ENCODE measurements at regions not wholly inside any gene's neighbourhood (a gene's known extent, or its start where the extent isn't known, plus 50 kb on each side); places are given as distances from the start of the nearest gene placed in this dataset.

DNA sequence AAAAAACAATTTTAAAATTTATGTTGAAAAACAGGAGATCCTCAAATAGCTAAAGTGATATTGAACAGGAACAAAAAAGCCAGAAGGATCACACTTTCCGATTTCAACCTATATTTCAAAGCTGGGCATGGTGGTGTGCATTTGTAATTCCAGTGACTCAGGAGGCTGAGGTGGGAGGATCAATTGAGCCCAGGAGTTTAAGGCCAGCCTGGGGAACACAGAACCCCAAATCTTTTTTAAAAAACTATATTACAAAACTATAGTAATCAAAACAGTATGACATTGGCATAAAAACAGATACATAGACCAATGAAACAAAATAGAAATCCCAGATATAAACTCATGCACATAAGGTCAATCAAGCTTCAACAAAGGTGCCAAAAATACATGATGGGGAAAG is 68.4 kb downstream of the MEX3B start (continued):
- TF ChIP-seq GTF2F1 (IDR thresholded peaks at IDR 0.05; ENCODE audit: low read depth, low read length) (no peak), RAD21 (CRISPR knock-in tag; conservative IDR thresholded peaks at IDR 0.05 in 1 of 2, IDR thresholded peaks at IDR 0.05 in 1 of 2) (no peak), CSDE1 (IDR thresholded peaks at IDR 0.05) (no peak), KDM1A (IDR thresholded peaks at IDR 0.05) (peak; percentile 44 to 74; a peak in 3 of 4 replicates), FOSL1 (tag; conservative IDR thresholded peaks at IDR 0.05) (no peak), CREB1 (IDR thresholded peaks at IDR 0.05) (no peak), CREB1 (CRISPR knock-in tag; IDR thresholded peaks at IDR 0.05) (no peak), ZNF316 (IDR thresholded peaks at IDR 0.05) (no peak), ZC3H8 (IDR thresholded peaks at IDR 0.05) (no peak), ZNF764 (CRISPR knock-in tag; IDR thresholded peaks at IDR 0.05; ENCODE audit: low read depth) (no peak), ZNF140 (CRISPR knock-in tag; IDR thresholded peaks at IDR 0.05) (no peak), BCOR (IDR thresholded peaks at IDR 0.05) (peak; percentile 81; the same call in 1 of the 2 replicates), TRIM28 (IDR thresholded peaks at IDR 0.05) (peak; percentile 92), SMARCA5 (IDR thresholded peaks at IDR 0.05) (peak; percentile 77; the same call in 1 of the 2 replicates), L3MBTL2 (IDR thresholded peaks at IDR 0.05) (no peak), PHF8 (IDR thresholded peaks at IDR 0.05; ENCODE audit: borderline replicate concordance, low read length) (no peak), KAT2B (IDR thresholded peaks at IDR 0.05; ENCODE audit: low read depth, low read length) (no peak), PCBP2 (IDR thresholded peaks at IDR 0.05; ENCODE audit: low read depth, low read length, poor library complexity, severe bottlenecking) (no peak), ADNP (tag; IDR thresholded peaks at IDR 0.05) (peak; percentile 83), CCAR2 (IDR thresholded peaks at IDR 0.05; ENCODE audit: low read depth, low read length) (no peak), BRD4 (IDR thresholded peaks at IDR 0.05) (no peak), JUN (IDR thresholded peaks at IDR 0.05; ENCODE audit: borderline replicate concordance, low read depth, low read length) (no peak), JUN (CRISPR knock-in tag; IDR thresholded peaks at IDR 0.05; ENCODE audit: borderline replicate concordance) (no peak), NFIX (CRISPR knock-in tag; IDR thresholded peaks at IDR 0.05; ENCODE audit: low read depth) (no peak)
- TF ChIP-seq, protein P1, sequence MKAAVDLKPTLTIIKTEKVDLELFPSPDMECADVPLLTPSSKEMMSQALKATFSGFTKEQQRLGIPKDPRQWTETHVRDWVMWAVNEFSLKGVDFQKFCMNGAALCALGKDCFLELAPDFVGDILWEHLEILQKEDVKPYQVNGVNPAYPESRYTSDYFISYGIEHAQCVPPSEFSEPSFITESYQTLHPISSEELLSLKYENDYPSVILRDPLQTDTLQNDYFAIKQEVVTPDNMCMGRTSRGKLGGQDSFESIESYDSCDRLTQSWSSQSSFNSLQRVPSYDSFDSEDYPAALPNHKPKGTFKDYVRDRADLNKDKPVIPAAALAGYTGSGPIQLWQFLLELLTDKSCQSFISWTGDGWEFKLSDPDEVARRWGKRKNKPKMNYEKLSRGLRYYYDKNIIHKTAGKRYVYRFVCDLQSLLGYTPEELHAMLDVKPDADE (conservative IDR thresholded peaks at IDR 0.05; ENCODE audit: control insufficient read depth, low read depth, low read length), result no peak
- TF ChIP-seq, protein P2, sequence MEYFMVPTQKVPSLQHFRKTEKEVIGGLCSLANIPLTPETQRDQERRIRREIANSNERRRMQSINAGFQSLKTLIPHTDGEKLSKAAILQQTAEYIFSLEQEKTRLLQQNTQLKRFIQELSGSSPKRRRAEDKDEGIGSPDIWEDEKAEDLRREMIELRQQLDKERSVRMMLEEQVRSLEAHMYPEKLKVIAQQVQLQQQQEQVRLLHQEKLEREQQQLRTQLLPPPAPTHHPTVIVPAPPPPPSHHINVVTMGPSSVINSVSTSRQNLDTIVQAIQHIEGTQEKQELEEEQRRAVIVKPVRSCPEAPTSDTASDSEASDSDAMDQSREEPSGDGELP (CRISPR knock-in tag; IDR thresholded peaks at IDR 0.05; ENCODE audit: borderline replicate concordance), result no peak
- TF ChIP-seq, protein P3, sequence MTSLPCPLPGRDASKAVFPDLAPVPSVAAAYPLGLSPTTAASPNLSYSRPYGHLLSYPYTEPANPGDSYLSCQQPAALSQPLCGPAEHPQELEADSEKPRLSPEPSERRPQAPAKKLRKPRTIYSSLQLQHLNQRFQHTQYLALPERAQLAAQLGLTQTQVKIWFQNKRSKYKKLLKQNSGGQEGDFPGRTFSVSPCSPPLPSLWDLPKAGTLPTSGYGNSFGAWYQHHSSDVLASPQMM (CRISPR knock-in tag; IDR thresholded peaks at IDR 0.05), result no peak
- TF ChIP-seq, protein P4, sequence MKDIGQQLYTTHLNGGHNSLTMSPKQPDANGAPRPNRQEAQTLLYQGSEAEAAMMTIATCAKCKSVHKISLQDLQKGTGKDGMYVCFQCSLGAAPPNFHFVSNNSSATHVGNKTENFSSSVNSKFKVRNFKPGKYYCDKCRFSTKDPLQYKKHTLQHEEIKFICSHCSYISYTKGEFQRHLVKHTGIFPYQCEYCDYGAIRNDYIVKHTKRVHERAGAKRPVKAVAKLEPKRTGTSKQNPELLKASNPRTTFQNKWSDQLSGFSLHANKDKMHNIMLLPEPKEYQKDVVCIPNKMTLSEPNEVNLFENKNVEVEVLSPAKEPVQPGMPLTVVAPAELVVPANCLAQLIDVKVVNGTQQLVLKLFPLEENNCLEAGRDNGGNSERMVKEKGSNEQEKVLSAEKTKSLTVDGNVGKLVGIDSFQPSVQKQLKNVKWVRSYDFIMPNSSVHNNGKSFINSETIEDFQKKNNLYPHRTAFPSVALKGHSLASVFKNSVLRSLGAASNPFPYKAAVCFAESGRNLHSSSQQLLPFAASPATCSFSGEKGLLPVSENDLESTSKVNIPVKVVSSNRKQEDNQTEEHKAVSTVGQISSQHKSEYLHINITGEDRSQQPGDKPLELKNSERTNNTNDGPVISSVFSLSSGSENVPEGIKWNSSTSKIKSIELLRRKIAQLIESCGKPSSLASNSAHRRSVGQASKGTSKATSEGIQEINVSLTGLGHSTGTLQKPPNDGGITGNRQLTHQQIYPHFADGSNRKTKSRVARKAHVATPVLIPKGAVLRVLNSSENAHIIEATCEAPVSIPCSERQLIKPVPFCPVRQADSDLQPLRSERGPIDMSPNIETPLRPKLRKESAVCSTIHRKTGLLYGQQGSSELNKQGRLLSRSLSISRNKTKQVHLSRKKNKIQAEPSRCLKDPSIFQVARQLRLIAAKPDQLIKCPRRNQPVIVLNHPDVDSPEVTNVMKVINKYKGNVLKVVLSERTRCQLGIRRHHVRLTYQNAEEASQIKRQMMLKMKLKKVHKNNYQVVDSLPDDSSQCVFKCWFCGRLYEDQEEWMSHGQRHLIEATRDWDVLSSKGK (CRISPR knock-in tag; IDR thresholded peaks at IDR 0.05), result no peak
